ENCODE measurements at regions not wholly inside any gene's neighbourhood (a gene's known extent, or its start where the extent isn't known, plus 50 kb on each side); places are given as distances from the start of the nearest gene placed in this dataset.

GRCh38 chr1:79422726-79423125 is 416.2 kb upstream of the ADGRL4 start:
- H3K4me3 ChIP-seq, result no peak overlapping the region
- TF ChIP-seq POLR2A (IDR thresholded peaks at IDR 0.05) (no peak), CTCF (IDR thresholded peaks at IDR 0.05) (no peak)

GRCh38 chr1:79398501-79398900 is 392.0 kb upstream of the ADGRL4 start:
- no peak overlapping the region for H3K27ac ChIP-seq
- no peaks in the 10 kb centered on the region for H3K36me3 ChIP-seq
- H3K9me3 ChIP-seq, result no peaks in the 10 kb centered on the region
- DNase-seq, result no peak
- no peaks in the 10 kb centered on the region for H3K27me3 ChIP-seq
- no peaks in the 10 kb centered on the region for H3K4me1 ChIP-seq
- TF ChIP-seq POLR2A (IDR thresholded peaks at IDR 0.05) (no peak), CTCF (IDR thresholded peaks at IDR 0.05) (no peak)
- H3K4me3 ChIP-seq, result no peak overlapping the region

More at GRCh38 chr1:79422726-79423125, 416.2 kb upstream of the ADGRL4 start:
- H3K4me1 ChIP-seq, result no peaks in the 10 kb centered on the region
- H3K27me3 ChIP-seq, result no peaks in the 10 kb centered on the region
- no peak for DNase-seq
- no peaks in the 10 kb centered on the region for H3K9me3 ChIP-seq
- H3K36me3 ChIP-seq, result no peaks in the 10 kb centered on the region
- no peak overlapping the region for H3K27ac ChIP-seq

GRCh38 chr1:79396901-79397300 is 390.4 kb upstream of the ADGRL4 start:
- Histone ChIP-seq H3K4me3 (no peak overlapping the region), H3K9me3 (no peaks in the 10 kb centered on the region), H3K4me1 (no peaks in the 10 kb centered on the region), H3K36me3 (no peaks in the 10 kb centered on the region), H3K27me3 (no peaks in the 10 kb centered on the region), H3K27ac (no peak overlapping the region)
- TF ChIP-seq CTCF (IDR thresholded peaks at IDR 0.05) (no peak), POLR2A (IDR thresholded peaks at IDR 0.05) (no peak)
- no peak for DNase-seq

GRCh38 chr1:79388694-79389361 is 382.3 kb upstream of the ADGRL4 start:
- Histone ChIP-seq H3K27ac (no peak overlapping the region), H3K4me3 (no peak overlapping the region), H3K27me3 (no peaks in the 10 kb centered on the region), H3K4me1 (no peaks in the 10 kb centered on the region), H3K36me3 (no peaks in the 10 kb centered on the region), H3K9me3 (no peaks in the 10 kb centered on the region)
- TF ChIP-seq POLR2A (IDR thresholded peaks at IDR 0.05) (no peak), CTCF (IDR thresholded peaks at IDR 0.05) (no peak)
- no peak for DNase-seq

- no peak for DNase-seq
- Histone ChIP-seq H3K27me3 (no peaks in the 10 kb centered on the region), H3K36me3 (no peaks in the 10 kb centered on the region), H3K4me3 (no peak overlapping the region), H3K4me1 (no peaks in the 10 kb centered on the region), H3K9me3 (no peaks in the 10 kb centered on the region), H3K27ac (no peak overlapping the region)
- TF ChIP-seq CTCF (IDR thresholded peaks at IDR 0.05) (no peak), POLR2A (IDR thresholded peaks at IDR 0.05) (no peak)
These were observed 380.2 kb upstream of the ADGRL4 start for GRCh38 chr1:79386730-79387129.

- no peaks in the 10 kb centered on the region for H3K36me3 ChIP-seq
- H3K27ac ChIP-seq, result no peak overlapping the region
- DNase-seq, result no peak
- H3K9me3 ChIP-seq, result no peaks in the 10 kb centered on the region
- no peaks in the 10 kb centered on the region for H3K27me3 ChIP-seq
- no peak for TF ChIP-seq CTCF (IDR thresholded peaks at IDR 0.05)
- no peak overlapping the region for H3K4me3 ChIP-seq
- no peaks in the 10 kb centered on the region for H3K4me1 ChIP-seq
These were observed 373.5 kb upstream of the ADGRL4 start for GRCh38 chr1:79380078-79380477.
